ENCODE measurements at regions not wholly inside any gene's neighbourhood (a gene's known extent, or its start where the extent isn't known, plus 50 kb on each side); places are given as distances from the start of the nearest gene placed in this dataset.
"Not testable (repeated sequence)": the region's sequence is repeated elsewhere in the genome, so short reads cannot be mapped to it uniquely, and the experiment has no call there.

DNA sequence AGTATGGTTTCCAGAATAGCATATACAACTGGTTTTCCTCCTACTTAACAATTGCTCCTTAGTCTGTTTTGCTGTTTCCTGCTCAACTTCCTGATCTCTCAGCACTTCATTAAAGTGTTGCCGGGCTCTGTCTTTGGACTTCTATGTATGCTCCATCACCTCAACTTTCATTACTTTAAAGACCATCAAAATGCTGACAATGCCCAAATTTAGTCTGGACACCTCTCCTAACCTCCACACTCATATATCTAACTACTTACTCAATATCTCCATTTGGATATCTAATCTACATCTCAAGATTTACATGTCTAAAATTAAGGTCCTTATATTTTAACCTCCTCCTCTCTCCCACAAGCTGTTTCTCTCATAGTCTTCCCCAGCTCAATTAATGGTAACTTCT, 54.4 kb upstream of the LGR5 start:
- no peak for DNase-seq (ENCODE audit: low read depth)

- not testable (repeated sequence) for DNase-seq (ENCODE audit: low read depth)
Measured at GRCh38 chr12:71376711-71377355, 62.8 kb upstream of the LGR5 start.

- peak; percentile 1 for DNase-seq (ENCODE audit: low read depth)
Measured at GRCh38 chr12:71371122-71371521, 68.5 kb upstream of the LGR5 start.

GRCh38 chr12:71360013-71360412, 79.6 kb upstream of the LGR5 start:
- no peak for DNase-seq (ENCODE audit: low read depth)

GRCh38 chr12:71356569-71356968, 83.0 kb upstream of the LGR5 start:
- DNase-seq (ENCODE audit: low read depth), result no peak

GRCh38 chr12:71354871-71355270, 84.7 kb upstream of the LGR5 start:
- no peak for DNase-seq (ENCODE audit: low read depth)

- no peak for DNase-seq (ENCODE audit: low read depth)
Measured at GRCh38 chr12:71353607-71354006, 86.0 kb upstream of the LGR5 start.

DNA sequence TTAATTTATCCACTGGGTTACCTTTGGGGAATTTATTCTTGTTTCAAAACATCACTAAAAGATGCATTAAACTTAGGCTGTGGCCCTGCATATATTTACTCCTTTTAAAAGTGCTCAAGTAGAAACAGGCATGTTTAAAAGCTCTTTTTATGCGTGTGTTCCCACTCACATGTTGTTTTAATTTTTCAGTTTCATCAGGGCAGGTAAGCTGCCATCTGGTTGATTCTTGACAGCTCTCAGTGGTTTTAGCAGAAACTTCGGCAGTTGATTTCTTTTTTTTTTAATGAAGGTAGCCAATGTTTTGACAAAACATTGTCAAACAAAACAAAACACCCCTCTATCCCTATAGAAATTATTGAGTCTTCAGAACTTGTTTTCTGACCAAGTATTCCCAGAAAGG, 89.6 kb upstream of the LGR5 start:
- DNase-seq (ENCODE audit: low read depth), result no peak

GRCh38 chr12:71338933-71339332, 100.7 kb upstream of the LGR5 start:
- no peak for DNase-seq (ENCODE audit: low read depth)

- no peak for DNase-seq (ENCODE audit: low read depth)
Measured at GRCh38 chr12:71335963-71336257, 103.7 kb upstream of the LGR5 start.

GRCh38 chr12:71335151-71335962, 104.2 kb upstream of the LGR5 start:
- DNase-seq (ENCODE audit: low read depth), result no peak

- no peak for DNase-seq (ENCODE audit: low read depth)
Measured at GRCh38 chr12:71333418-71333817, 106.2 kb upstream of the LGR5 start.

DNA sequence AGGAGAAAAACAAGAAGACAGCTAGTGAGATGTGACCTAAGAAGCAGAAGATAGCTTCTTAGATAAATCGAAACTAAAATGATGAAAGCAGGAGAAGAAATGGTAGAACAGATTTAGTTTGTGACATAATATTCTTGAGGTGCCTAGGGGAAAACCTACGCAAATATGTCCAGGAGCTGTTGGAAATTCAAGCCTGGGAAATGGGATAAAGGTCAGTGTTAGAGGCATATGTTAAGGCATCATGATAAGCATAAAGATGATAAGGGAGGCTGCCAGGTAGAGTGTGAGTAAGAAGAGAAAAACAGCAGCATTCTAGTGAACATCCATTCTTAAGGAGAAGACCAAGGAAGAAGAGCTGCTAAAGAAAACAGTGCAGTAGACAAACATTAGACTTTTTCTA, 109.6 kb upstream of the LGR5 start:
- no peak for DNase-seq (ENCODE audit: low read depth)

DNA sequence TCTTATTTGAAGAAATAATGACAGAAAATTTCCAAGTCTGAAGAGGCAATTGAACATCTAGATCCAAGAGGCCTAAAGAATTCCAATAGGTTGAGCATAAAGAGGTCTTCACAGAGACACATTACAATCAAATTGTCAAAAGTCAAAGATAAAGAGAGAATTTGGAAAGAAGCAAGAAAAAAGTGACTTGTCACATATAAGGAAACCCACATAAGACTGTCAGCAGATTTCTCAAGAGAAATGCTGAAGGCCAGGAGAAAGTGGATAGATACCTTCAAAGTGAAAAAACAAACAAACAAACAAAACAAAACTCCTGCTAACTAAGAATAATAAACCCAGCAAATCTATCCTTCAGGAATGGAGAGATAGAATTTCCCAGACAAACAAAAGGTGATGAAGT, 118.1 kb upstream of the LGR5 start:
- DNase-seq (ENCODE audit: low read depth), result no peak

GRCh38 chr12:71321130-71321529, 118.5 kb upstream of the LGR5 start:
- no peak for DNase-seq (ENCODE audit: low read depth)

- DNase-seq (ENCODE audit: low read depth), result no peak
Measured at GRCh38 chr12:71315328-71315985, 124.1 kb upstream of the LGR5 start.

- peak; percentile 1 for DNase-seq (ENCODE audit: low read depth)
Measured at GRCh38 chr12:71312768-71313403, 126.7 kb upstream of the LGR5 start.

- not testable (repeated sequence) for DNase-seq (ENCODE audit: low read depth)
Measured at GRCh38 chr12:71311611-71312010, 128.0 kb upstream of the LGR5 start.

- DNase-seq (ENCODE audit: low read depth), result no peak
Measured at GRCh38 chr12:71306808-71307207, 132.8 kb upstream of the LGR5 start.

GRCh38 chr12:71304306-71304705, 135.3 kb upstream of the LGR5 start:
- no peak for DNase-seq (ENCODE audit: low read depth)

GRCh38 chr12:71303199-71303598, 136.4 kb upstream of the LGR5 start:
- no peak for DNase-seq (ENCODE audit: low read depth)

GRCh38 chr12:71300772-71301675, 138.6 kb upstream of the LGR5 start:
- no peak for DNase-seq (ENCODE audit: low read depth)
